ENCODE measurements at regions not wholly inside any gene's neighbourhood (a gene's known extent, or its start where the extent isn't known, plus 50 kb on each side); places are given as distances from the start of the nearest gene placed in this dataset.

GRCh38 chr15:91366111-91366510 is 266.1 kb downstream of the SV2B start:
- Histone ChIP-seq H3K27ac (ENCODE audit: low read depth, low read length) (no peak overlapping the region), H3K9ac (ENCODE audit: low read length) (no peak overlapping the region), H3K4me1 (ENCODE audit: control insufficient read depth in 1 of 2, insufficient read depth in 2 of 2, low read length in 2 of 2) (no peaks in the 10 kb centered on the region), H3K9me2 (ENCODE audit: insufficient read depth) (no peaks in the 10 kb centered on the region), H3K79me2 (ENCODE audit: insufficient read depth, low read length) (no peaks in the 10 kb centered on the region), H3K27me3 (ENCODE audit: insufficient read depth, low read length) (peaks cover 3% of the 10 kb centered on the region), H3K36me3 (ENCODE audit: control insufficient read depth in 1 of 2, insufficient read depth in 2 of 2, low read length in 2 of 2) (no peaks in the 10 kb centered on the region), H2AFZ (ENCODE audit: low read depth, low read length, poor library complexity, severe bottlenecking) (no peak overlapping the region), H3K4me2 (ENCODE audit: low read length) (no peak overlapping the region), H3K9me3 (ENCODE audit: control insufficient read depth in 1 of 2, insufficient read depth in 1 of 2, low read depth in 1 of 2, low read length in 2 of 2) (no peaks in the 10 kb centered on the region), H4K20me1 (ENCODE audit: insufficient read depth) (no peaks in the 10 kb centered on the region), H3K4me3 (replicated peaks in 1 of 2; ENCODE audit: low read depth in 1 of 2, low read length in 2 of 2) (no peak overlapping the region)
- no peak for ATAC-seq
- POLR2A ChIA-PET, result interaction anchor here (0.9 kb wide), 1 partner anchor 11 kb away, joined by 3 read pairs; no protein-coding TSS in a partner anchor
- TF ChIP-seq ZFX (IDR thresholded peaks at IDR 0.05), result no peak
- no peak for TF ChIP-seq YY1 (IDR thresholded peaks at IDR 0.05; ENCODE audit: extremely low read depth, insufficient replicate concordance, low read depth, low read length)
- TF ChIP-seq ZNF274 (IDR thresholded peaks at IDR 0.05; ENCODE audit: low read depth, low read length), result no peak
- no peak for TF ChIP-seq EZH2phosphoT487 (IDR thresholded peaks at IDR 0.05; ENCODE audit: borderline replicate concordance)
- no peak for TF ChIP-seq ZBTB33 (IDR thresholded peaks at IDR 0.05; ENCODE audit: extremely low read depth, insufficient replicate concordance, low read length)
- TF ChIP-seq FOSL1 (IDR thresholded peaks at IDR 0.05; ENCODE audit: low read depth), result no peak
- TF ChIP-seq MAX (IDR thresholded peaks at IDR 0.05), result no peak
- no peak for TF ChIP-seq EGR1 (IDR thresholded peaks at IDR 0.05; ENCODE audit: low read depth)
- no peak for TF ChIP-seq EZH2 (IDR thresholded peaks at IDR 0.05)
- TF ChIP-seq CEBPB (IDR thresholded peaks at IDR 0.05; ENCODE audit: low read depth), result no peak
- TF ChIP-seq TCF7L2 (IDR thresholded peaks at IDR 0.05; ENCODE audit: borderline replicate concordance, extremely low read depth, insufficient read depth, insufficient read length), result no peak
- no peak for TF ChIP-seq ELF1 (IDR thresholded peaks at IDR 0.05; ENCODE audit: borderline replicate concordance, low read depth)
- TF ChIP-seq RAD21 (IDR thresholded peaks at IDR 0.05; ENCODE audit: low read depth), result no peak
- no peak for TF ChIP-seq SIN3A (IDR thresholded peaks at IDR 0.05; ENCODE audit: low read depth)
- no peak for TF ChIP-seq CTCF (IDR thresholded peaks at IDR 0.05 in 2 of 3, conservative IDR thresholded peaks at IDR 0.05 in 1 of 3; ENCODE audit: borderline replicate concordance in 1 of 3, insufficient read depth in 1 of 3, low read depth in 2 of 3, low read length in 2 of 3)
- no peak for TF ChIP-seq REST (IDR thresholded peaks at IDR 0.05; ENCODE audit: low read depth)
- TF ChIP-seq CBX3 (IDR thresholded peaks at IDR 0.05; ENCODE audit: low read depth), result no peak
- TF ChIP-seq JUND (IDR thresholded peaks at IDR 0.05), result no peak
- no peak for TF ChIP-seq SRF (IDR thresholded peaks at IDR 0.05; ENCODE audit: low read depth)
- intact Hi-C loops (cut with micrococcal nuclease), result no loop called here
- RAD21 ChIA-PET (ENCODE audit: low non-redundant PET in 1 of 2, low total read pairs in 2 of 2, uncharacterized antibody in 2 of 2, unreplicated experiment in 2 of 2), result no interaction called here
- no peak for DNase-seq (ENCODE audit: low read depth, low spot score)
- CTCF ChIA-PET, result no interaction called here
- BruUV-seq (replicated peaks), result no TSS peak

Data from HCT116 (cell line).